C4-2B (cell line): ENCODE measurements at regions not wholly inside any gene's neighbourhood (a gene's known extent, or its start where the extent isn't known, plus 50 kb on each side); places are given as distances from the start of the nearest gene placed in this dataset.

ENCODE experiments used
- H3K27ac ChIP-seq: fragments of 450-650 bp; 2 replicates; pipeline ENCODE4 v1.5.1; 2017
- ZFX ChIP-seq: fragments of 450-650 bp; IDR thresholded peaks from 2 replicates; pipeline ENCODE4 v1.6.1; 2017
- TF ChIP-seq, protein P1 (sequence below): fragments of 450-650 bp; conservative IDR thresholded peaks from 2 replicates; pipeline ENCODE4 v1.5.1; 2017; ENCODE audit warnings: mild to moderate bottlenecking

DNA sequence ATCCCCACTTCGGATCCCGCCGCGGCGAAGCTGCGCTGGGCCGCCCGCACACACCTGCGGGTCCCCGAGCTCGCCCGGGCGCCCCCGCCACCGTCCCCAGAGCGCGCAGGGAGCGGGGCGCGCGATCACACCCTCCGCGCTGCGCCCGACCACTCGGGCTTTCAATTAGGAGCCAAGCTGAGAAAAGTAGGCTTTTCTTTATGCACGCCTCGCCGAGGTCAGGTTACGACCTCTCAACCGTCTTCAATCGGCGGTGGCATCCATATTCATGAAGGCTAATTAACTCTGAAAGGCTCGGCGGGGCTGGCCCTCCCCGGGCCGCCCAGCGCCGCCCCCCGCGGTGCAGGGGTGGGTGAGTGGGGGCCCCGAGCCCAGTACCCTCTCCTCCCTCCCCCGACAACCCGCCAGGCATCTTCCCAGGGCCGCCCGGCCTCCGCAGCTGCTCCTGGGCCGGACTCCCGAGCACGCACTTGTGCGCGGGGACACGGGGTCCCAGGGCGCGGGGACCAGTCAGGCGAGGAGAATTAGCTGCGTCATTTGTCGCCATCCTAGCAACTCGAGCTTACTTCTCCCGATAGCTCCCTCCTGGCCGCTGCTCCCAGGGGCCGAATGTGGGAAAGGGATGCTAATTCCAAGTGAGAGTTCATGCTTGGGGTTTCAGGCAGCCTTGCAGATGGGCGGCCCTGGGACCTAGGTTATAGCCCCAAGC is 155.5 kb upstream of the LYZL2 start:
- TF ChIP-seq, protein P1, sequence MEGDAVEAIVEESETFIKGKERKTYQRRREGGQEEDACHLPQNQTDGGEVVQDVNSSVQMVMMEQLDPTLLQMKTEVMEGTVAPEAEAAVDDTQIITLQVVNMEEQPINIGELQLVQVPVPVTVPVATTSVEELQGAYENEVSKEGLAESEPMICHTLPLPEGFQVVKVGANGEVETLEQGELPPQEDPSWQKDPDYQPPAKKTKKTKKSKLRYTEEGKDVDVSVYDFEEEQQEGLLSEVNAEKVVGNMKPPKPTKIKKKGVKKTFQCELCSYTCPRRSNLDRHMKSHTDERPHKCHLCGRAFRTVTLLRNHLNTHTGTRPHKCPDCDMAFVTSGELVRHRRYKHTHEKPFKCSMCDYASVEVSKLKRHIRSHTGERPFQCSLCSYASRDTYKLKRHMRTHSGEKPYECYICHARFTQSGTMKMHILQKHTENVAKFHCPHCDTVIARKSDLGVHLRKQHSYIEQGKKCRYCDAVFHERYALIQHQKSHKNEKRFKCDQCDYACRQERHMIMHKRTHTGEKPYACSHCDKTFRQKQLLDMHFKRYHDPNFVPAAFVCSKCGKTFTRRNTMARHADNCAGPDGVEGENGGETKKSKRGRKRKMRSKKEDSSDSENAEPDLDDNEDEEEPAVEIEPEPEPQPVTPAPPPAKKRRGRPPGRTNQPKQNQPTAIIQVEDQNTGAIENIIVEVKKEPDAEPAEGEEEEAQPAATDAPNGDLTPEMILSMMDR, result no peak
- TF ChIP-seq ZFX, result no peak
- H3K27ac ChIP-seq, result no peak overlapping the region

DNA sequence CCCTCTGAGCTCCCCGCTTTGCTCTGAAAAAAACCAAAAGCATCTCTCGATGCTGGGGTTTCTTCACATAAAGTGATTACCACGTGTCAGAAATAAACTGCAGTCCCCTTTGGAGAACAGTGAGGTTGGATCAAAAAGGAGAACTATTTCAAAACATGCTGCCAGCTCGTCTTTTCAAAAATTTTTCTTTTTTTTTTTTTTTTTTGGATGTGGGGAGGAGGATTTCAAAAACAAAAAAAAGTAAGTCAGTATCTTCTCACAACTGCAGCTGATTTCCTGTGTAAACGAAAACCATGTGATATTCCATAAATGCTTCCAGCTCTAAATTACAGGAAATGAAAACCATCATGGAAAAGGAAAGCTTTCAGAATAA is 155.0 kb upstream of the LYZL2 start:
- TF ChIP-seq ZFX, result no peak
- TF ChIP-seq, protein P1, result no peak
- H3K27ac ChIP-seq, result no peak overlapping the region

DNA sequence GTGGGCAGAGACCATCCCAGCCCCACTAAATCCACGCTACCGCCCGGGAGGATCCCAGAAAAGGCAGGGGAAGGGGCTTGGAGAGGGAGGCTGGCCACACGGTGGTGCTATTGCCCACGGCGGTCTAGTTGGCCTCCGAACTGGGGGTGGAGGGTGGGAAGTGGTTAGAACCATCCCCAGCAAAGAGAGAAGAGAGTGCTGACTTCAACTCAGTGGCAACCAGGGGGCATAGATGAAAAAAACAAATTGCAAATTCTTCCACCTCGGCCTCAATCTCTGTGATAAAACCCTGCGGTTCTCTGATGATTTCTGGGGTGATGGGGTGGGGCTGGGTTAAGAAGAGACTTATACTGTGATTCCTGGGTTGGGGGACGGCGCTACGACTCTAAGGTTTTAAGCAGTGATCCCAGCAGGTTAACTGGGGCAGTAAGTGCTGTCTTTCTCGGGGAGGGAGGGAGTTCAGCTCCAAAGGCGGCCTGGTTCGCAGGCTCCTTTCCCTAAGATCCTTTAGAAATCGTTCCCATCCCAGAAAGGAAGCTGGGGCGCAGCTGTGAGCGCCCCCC is 154.5 kb upstream of the LYZL2 start:
- no peak for TF ChIP-seq ZFX
- TF ChIP-seq, protein P1, result peak; percentile 91
- H3K27ac ChIP-seq, result no peak overlapping the region

DNA sequence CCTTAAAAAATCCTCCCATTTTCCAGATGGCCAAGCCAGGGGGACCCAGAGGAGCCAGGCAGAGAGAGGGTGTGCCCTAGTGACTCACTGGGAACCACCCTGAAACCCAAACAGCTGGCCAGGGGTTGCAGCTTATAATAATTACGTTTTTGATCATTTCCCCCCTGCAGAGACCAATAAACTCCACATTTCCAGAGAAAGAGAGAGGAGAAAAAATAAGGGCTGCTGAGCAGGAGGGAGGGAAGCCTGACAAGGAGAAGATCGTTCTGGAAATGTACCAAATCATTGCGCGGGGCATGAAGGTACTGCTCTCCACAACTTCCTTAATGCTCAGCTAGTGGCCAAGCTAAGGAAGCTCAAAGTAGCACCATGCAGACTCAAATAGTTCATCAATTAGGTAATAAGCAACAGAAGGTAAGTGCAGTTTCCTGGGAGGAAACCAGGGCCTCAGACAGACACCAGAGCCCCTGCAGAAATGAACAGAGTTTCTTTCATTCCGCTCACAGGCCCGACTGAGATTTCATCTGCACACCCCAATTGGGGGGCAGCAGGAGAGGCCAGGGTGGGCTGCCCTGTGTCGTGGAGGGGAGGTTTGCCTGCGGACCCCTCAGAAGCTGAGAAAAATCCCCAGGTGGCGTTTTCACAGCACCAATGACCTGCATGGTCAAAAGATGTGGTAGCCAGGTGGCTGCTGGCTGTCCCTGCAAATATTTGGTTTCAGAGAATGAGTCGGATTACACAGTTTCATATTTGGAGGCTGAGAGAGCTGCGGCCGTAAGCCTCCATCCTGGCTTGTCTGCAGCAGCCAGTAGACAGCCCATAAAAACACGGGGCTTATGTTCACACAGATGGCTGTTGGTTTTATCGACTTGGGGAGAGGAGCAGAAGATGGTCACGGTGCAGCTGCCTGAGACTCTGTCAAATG is 153.2 kb upstream of the LYZL2 start:
- H3K27ac ChIP-seq, result no peak overlapping the region

DNA sequence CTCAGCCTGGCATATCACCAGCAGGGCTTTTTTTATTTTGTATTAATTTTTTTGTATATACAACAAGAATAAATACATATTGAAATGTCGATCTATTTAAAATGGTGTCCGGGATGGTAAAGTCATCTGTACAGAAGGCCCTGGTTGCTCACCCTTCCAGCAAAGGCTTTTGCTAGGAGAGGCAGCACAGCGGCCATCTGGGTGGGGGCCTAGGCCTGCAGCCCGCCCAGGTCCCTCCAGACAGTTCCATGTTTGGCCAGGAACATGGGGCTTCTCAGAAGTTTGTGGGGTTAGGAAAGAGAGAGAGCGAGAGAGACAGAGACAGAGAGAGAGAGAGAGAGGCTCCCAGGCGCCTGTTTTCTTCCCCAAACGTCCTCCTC is 152.6 kb upstream of the LYZL2 start:
- no peak overlapping the region for H3K27ac ChIP-seq

More for the DNA sequence above, 153.2 kb upstream of the LYZL2 start:
- no peak for TF ChIP-seq ZFX
- TF ChIP-seq, protein P1, result no peak

DNA sequence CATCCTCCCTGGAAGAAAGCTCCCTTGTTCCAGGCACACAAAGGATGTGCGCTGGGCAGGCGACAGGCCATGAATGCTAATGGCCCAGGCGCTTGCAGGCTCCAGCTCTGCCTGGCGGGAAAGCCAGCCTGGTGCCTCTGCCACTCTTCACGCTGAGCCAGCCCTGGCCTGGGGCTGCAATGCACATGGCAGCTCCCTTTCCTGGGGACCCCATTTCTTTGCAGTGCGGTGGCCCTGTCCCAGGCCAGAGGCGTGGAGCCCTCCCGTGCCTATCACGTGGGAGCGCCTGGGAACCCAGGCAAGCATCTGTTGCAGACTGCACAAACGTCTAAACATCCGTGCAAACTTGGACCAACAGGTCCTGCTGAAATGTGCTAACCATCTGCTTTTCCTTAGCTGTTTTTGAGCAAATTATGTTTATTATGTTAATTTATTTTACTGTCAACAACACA is 152.1 kb upstream of the LYZL2 start:
- no peak overlapping the region for H3K27ac ChIP-seq

More for the DNA sequence above, 152.6 kb upstream of the LYZL2 start:
- TF ChIP-seq, protein P1, result no peak
- TF ChIP-seq ZFX, result no peak

More for the DNA sequence above, 152.1 kb upstream of the LYZL2 start:
- no peak for TF ChIP-seq ZFX
- TF ChIP-seq, protein P1, result no peak
